HG02884 (cell line): ENCODE measurements at regions not wholly inside any gene's neighbourhood (a gene's known extent, or its start where the extent isn't known, plus 50 kb on each side); places are given as distances from the start of the nearest gene placed in this dataset.
A peak's percentile ranks its signal among the peaks of the same experiment; 100 is the strongest.

Source experiments
- ATAC-seq: cut with Tn5 transposase; IDR thresholded peaks from one replicate; pipeline ENCODE4 v1.9.1; 2021; ENCODE audit warnings: mild to moderate bottlenecking, moderate library complexity; ENCODE audit not compliant: unreplicated experiment

GRCh38 chr15:31261266-31262142 is 65.1 kb upstream of the KLF13 start:
- no peak for ATAC-seq

GRCh38 chr15:31262143-31262530 is 64.5 kb upstream of the KLF13 start:
- ATAC-seq, result no peak

GRCh38 chr15:31262901-31263671 is 63.5 kb upstream of the KLF13 start:
- ATAC-seq, result peak; percentile 30

- ATAC-seq, result no peak
These were observed 62.7 kb upstream of the KLF13 start for GRCh38 chr15:31263751-31264558.

GRCh38 chr15:31264559-31265089 is 62.0 kb upstream of the KLF13 start:
- ATAC-seq, result no peak

GRCh38 chr15:31265090-31265870 is 61.4 kb upstream of the KLF13 start:
- ATAC-seq, result no peak

- ATAC-seq, result peak; percentile 72
These were observed 60.5 kb upstream of the KLF13 start for GRCh38 chr15:31265871-31266711.

- ATAC-seq, result peak; percentile 10
These were observed 59.9 kb upstream of the KLF13 start for GRCh38 chr15:31266712-31267111.

GRCh38 chr15:31267161-31268107 is 59.2 kb upstream of the KLF13 start:
- no peak for ATAC-seq

GRCh38 chr15:31268108-31268501 is 58.5 kb upstream of the KLF13 start:
- ATAC-seq, result no peak

GRCh38 chr15:31268911-31269784 is 57.5 kb upstream of the KLF13 start:
- ATAC-seq, result no peak

- no peak for ATAC-seq
These were observed 56.6 kb upstream of the KLF13 start for GRCh38 chr15:31269816-31270575.

GRCh38 chr15:31270767-31271166 is 55.9 kb upstream of the KLF13 start:
- no peak for ATAC-seq

- no peak for ATAC-seq
These were observed 55.4 kb upstream of the KLF13 start for GRCh38 chr15:31271224-31271635.

- no peak for ATAC-seq
These were observed 54.7 kb upstream of the KLF13 start for GRCh38 chr15:31271711-31272557.
